ENCODE measurements at regions not wholly inside any gene's neighbourhood (a gene's known extent, or its start where the extent isn't known, plus 50 kb on each side); places are given as distances from the start of the nearest gene placed in this dataset.
"Not testable (repeated sequence)": the region's sequence is repeated elsewhere in the genome, so short reads cannot be mapped to it uniquely, and the experiment has no call there.

- no peaks in the 10 kb centered on the region for H3K36me3 ChIP-seq (ENCODE audit: control insufficient read depth, insufficient read depth, low read length)
- TF ChIP-seq, protein P1, sequence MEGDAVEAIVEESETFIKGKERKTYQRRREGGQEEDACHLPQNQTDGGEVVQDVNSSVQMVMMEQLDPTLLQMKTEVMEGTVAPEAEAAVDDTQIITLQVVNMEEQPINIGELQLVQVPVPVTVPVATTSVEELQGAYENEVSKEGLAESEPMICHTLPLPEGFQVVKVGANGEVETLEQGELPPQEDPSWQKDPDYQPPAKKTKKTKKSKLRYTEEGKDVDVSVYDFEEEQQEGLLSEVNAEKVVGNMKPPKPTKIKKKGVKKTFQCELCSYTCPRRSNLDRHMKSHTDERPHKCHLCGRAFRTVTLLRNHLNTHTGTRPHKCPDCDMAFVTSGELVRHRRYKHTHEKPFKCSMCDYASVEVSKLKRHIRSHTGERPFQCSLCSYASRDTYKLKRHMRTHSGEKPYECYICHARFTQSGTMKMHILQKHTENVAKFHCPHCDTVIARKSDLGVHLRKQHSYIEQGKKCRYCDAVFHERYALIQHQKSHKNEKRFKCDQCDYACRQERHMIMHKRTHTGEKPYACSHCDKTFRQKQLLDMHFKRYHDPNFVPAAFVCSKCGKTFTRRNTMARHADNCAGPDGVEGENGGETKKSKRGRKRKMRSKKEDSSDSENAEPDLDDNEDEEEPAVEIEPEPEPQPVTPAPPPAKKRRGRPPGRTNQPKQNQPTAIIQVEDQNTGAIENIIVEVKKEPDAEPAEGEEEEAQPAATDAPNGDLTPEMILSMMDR (IDR thresholded peaks at IDR 0.05; ENCODE audit: insufficient read depth, low read length, poor library complexity, severe bottlenecking), result no peak
- DNase-seq (ENCODE audit: low read depth), result peak; percentile 39
- no peaks in the 10 kb centered on the region for H3K27me3 ChIP-seq (ENCODE audit: control insufficient read depth, insufficient read depth, low read length)
- H3K4me3 ChIP-seq (ENCODE audit: low read depth, low read length), result no peak overlapping the region
Observed at GRCh38 chr2:111534910-111535352, 349.1 kb downstream of the ANAPC1 start.

DNA sequence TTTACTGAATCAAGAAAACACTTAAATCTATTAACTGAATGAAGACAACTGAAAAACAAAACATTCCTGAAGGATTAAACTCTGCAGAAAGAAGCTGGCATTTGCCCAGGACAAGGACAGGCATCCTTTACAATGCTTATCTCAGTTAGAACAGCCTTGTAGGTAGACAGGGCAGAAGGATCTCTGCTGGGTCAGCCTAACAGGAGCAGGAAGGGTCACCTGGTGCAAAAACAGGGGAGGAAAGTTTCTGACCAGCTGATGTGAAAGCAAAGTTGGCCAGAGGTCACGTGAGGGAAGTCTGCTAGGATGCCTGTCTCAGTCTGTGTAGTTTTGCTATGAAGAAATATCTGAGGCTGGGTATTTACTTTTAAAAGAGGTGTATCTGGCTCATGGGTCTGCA lies 348.6 kb downstream of the ANAPC1 start:
- H3K36me3 ChIP-seq (ENCODE audit: control insufficient read depth, insufficient read depth, low read length), result no peaks in the 10 kb centered on the region
- TF ChIP-seq, protein P1 (IDR thresholded peaks at IDR 0.05; ENCODE audit: insufficient read depth, low read length, poor library complexity, severe bottlenecking), result no peak

DNA sequence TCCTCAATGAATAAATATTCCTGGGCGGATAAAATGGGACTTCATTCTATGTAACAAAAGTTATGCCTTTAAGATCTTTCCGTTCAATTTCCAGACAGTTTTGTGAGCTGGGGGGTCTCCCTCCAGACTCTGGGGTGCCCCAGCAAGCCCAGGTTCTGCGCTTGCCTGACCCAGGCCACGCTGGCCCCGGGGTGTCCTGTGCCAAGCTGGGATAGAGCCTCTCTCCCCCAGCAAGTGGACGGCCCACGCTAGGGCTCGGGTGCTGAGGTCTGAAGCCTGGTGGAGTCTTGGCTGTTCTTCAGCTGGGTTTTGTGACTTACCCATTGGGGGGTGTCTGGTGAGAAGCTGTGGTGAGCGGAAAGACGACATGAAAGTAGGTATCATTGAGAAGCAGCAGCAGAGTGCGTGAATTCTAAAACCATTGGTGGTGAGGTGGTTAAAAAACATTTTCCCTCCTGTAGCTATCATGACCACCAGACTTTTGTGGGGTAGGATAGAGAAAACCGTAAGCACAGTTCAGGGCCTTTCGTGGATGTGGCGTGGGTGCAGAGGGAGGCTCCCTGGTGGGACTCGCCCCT lies 346.8 kb downstream of the ANAPC1 start:
- no peak overlapping the region for H3K4me3 ChIP-seq (ENCODE audit: low read depth, low read length)
- no peak for DNase-seq (ENCODE audit: low read depth)

More for the DNA sequence above, 348.6 kb downstream of the ANAPC1 start:
- DNase-seq (ENCODE audit: low read depth), result peak; percentile 4
- no peaks in the 10 kb centered on the region for H3K27me3 ChIP-seq (ENCODE audit: control insufficient read depth, insufficient read depth, low read length)
- no peak overlapping the region for H3K4me3 ChIP-seq (ENCODE audit: low read depth, low read length)

GRCh38 chr2:111539991-111540390 lies 344.0 kb downstream of the ANAPC1 start:
- not testable (repeated sequence) for DNase-seq (ENCODE audit: low read depth); H3K4me3 ChIP-seq (ENCODE audit: low read depth, low read length); H3K27me3 ChIP-seq (ENCODE audit: control insufficient read depth, insufficient read depth, low read length); H3K36me3 ChIP-seq (ENCODE audit: control insufficient read depth, insufficient read depth, low read length)

More for the DNA sequence above, 346.8 kb downstream of the ANAPC1 start:
- Histone ChIP-seq H3K27me3 (ENCODE audit: control insufficient read depth, insufficient read depth, low read length) (no peaks in the 10 kb centered on the region), H3K36me3 (ENCODE audit: control insufficient read depth, insufficient read depth, low read length) (no peaks in the 10 kb centered on the region)
- TF ChIP-seq, protein P1 (IDR thresholded peaks at IDR 0.05; ENCODE audit: insufficient read depth, low read length, poor library complexity, severe bottlenecking), result no peak

DNA sequence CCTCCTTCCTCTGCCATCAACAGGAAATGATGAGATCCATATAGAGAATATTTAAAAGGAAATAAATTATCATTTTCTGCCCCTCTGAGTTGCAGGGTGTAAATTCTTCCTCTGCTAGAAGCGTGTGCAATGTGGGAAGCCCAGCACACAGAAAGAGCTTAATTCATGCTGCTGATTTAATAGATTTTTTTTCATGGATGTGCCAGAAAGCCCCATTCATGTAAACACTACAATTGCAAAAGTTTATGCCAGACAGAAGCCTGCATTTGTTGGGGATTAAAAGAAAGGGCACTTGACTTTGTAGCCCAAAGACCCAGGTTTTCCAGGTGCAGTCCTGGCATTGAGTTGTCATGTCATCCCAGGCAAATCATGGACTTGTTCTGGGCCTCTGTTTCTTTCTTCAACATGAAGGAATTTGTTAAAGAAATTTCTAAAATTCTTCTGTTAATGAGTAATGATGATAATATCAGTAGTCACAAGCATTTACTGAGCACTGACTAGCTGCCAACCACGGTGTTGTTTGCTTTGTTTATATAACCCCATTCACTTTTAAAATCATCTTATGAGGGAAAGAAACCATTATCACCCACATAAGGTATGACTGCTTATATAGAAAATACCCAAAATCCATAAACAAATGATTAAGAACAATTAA lies 341.7 kb downstream of the ANAPC1 start:
- H3K36me3 ChIP-seq (ENCODE audit: control insufficient read depth, insufficient read depth, low read length); H3K4me3 ChIP-seq (ENCODE audit: low read depth, low read length); H3K27me3 ChIP-seq (ENCODE audit: control insufficient read depth, insufficient read depth, low read length): not testable (repeated sequence)
- DNase-seq (ENCODE audit: low read depth), result peak; percentile 28

- not testable (repeated sequence) for H3K4me3 ChIP-seq (ENCODE audit: low read depth, low read length); H3K27me3 ChIP-seq (ENCODE audit: control insufficient read depth, insufficient read depth, low read length); H3K36me3 ChIP-seq (ENCODE audit: control insufficient read depth, insufficient read depth, low read length); DNase-seq (ENCODE audit: low read depth)
Observed at GRCh38 chr2:111544006-111544405, 340.0 kb downstream of the ANAPC1 start.

- H3K4me3 ChIP-seq (ENCODE audit: low read depth, low read length); H3K36me3 ChIP-seq (ENCODE audit: control insufficient read depth, insufficient read depth, low read length); DNase-seq (ENCODE audit: low read depth); H3K27me3 ChIP-seq (ENCODE audit: control insufficient read depth, insufficient read depth, low read length): not testable (repeated sequence)
Observed at GRCh38 chr2:111545723-111546431, 338.1 kb downstream of the ANAPC1 start.

DNA sequence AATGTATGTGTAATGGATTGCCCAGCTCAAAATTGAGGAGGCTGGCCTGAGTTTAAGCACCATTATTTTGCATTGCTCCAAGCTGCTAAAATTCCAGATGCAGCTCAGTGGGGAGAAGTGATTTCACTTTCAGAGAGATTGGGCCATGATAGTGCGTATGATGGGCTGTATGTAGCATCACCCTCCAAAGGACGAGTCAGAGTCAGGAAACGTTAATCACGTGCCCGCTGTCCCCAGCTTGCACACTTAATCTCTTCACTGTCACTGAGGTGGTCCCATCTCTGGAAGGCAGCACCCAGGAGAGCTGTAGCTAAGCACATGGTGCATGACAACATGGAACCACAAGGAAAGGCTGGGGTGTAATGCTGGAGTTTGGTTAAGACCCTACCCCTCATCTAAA lies 337.4 kb downstream of the ANAPC1 start:
- not testable (repeated sequence) for H3K4me3 ChIP-seq (ENCODE audit: low read depth, low read length); H3K27me3 ChIP-seq (ENCODE audit: control insufficient read depth, insufficient read depth, low read length); H3K36me3 ChIP-seq (ENCODE audit: control insufficient read depth, insufficient read depth, low read length); DNase-seq (ENCODE audit: low read depth)

DNA sequence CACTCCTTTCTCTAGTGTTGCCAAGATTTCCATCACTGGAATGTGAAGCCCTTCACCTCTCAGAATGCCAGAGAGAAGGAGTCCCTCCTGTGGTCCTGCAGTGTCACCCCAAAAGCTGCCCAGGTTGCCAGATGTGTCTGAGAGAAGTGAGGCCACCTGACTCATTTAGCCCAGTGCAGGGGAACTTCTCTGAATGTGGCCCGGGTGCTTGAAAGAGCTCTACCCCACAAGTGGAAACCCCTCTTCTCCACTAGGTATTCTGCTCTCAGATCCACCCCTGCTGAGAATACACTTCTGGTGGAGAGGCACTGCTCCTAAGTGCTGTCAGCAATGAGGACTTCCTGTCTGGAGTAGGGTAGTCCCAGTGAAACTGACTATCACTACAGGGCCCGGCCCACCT lies 334.8 kb downstream of the ANAPC1 start:
- H3K36me3 ChIP-seq (ENCODE audit: control insufficient read depth, insufficient read depth, low read length); DNase-seq (ENCODE audit: low read depth); H3K4me3 ChIP-seq (ENCODE audit: low read depth, low read length); H3K27me3 ChIP-seq (ENCODE audit: control insufficient read depth, insufficient read depth, low read length): not testable (repeated sequence)

- not testable (repeated sequence) for H3K27me3 ChIP-seq (ENCODE audit: control insufficient read depth, insufficient read depth, low read length); DNase-seq (ENCODE audit: low read depth); H3K36me3 ChIP-seq (ENCODE audit: control insufficient read depth, insufficient read depth, low read length); H3K4me3 ChIP-seq (ENCODE audit: low read depth, low read length)
Observed at GRCh38 chr2:111551428-111551827, 332.6 kb downstream of the ANAPC1 start.

DNA sequence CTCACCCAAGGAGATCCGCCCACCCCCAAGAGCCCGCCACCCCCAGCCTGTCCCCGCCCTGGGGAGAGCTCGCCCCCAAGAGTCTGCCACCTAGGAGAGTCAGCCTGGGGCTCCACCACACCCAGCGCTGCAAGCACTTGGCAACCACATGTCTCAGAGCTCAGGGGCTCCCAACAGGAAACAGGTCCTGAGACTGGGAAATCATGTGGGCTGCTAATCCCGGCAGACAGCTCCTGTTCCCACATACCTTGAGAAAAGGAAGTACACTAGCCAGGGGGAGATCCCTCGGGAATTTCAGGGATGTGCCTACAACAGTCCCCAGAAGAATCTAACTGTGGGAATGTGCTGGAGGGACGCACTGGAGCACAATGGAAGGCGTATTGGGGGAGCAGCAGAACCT lies 331.4 kb downstream of the ANAPC1 start:
- not testable (repeated sequence) for H3K27me3 ChIP-seq (ENCODE audit: control insufficient read depth, insufficient read depth, low read length); H3K4me3 ChIP-seq (ENCODE audit: low read depth, low read length); H3K36me3 ChIP-seq (ENCODE audit: control insufficient read depth, insufficient read depth, low read length); DNase-seq (ENCODE audit: low read depth)

Measured in kidney epithelial cell (primary cell).